ENCODE measurements at regions not wholly inside any gene's neighbourhood (a gene's known extent, or its start where the extent isn't known, plus 50 kb on each side); places are given as distances from the start of the nearest gene placed in this dataset.

- Histone ChIP-seq H3K56ac (replicated peaks; ENCODE audit: insufficient read length, low read depth, low read length) (no peak overlapping the region), H2BK20ac (ENCODE audit: low read length) (no peak overlapping the region), H3K14ac (ENCODE audit: insufficient read length) (no peak overlapping the region), H3K9me3 (ENCODE audit: insufficient read depth in 2 of 2, low read depth in 1 of 2, low read length in 1 of 2) (no peaks in the 10 kb centered on the region), H3K79me2 (ENCODE audit: control insufficient read depth in 1 of 2, insufficient read depth in 2 of 2, low read length in 2 of 2) (no peaks in the 10 kb centered on the region), H3K79me1 (ENCODE audit: low read depth, low read length) (no peaks in the 10 kb centered on the region), H2BK15ac (ENCODE audit: low read length) (no peak overlapping the region), H2BK12ac (ENCODE audit: low read depth, low read length) (no peak overlapping the region), H3K4me2 (ENCODE audit: insufficient read depth in 1 of 2, low read depth in 2 of 2, low read length in 2 of 2) (no peak overlapping the region), H4K5ac (ENCODE audit: insufficient read length, low read depth, low read length) (no peak overlapping the region), H4K20me1 (replicated peaks in 1 of 2; ENCODE audit: control insufficient read depth in 1 of 2, insufficient read depth in 2 of 2, low read length in 2 of 2) (no peaks in the 10 kb centered on the region), H4K8ac (ENCODE audit: extremely low read depth, insufficient read depth, low read length) (no peak overlapping the region), H3K36me3 (ENCODE audit: control insufficient read depth in 2 of 4, insufficient read depth in 4 of 4, low read length in 3 of 4) (no peaks in the 10 kb centered on the region), H3K27ac (ENCODE audit: low read depth, low read length) (no peak overlapping the region), H4K91ac (replicated peaks; ENCODE audit: insufficient read length, low read length) (no peak overlapping the region), H3K23ac (ENCODE audit: insufficient read length) (no peak overlapping the region), H3K27me3 (replicated peaks in 1 of 4; ENCODE audit: control insufficient read depth in 3 of 4, extremely low read depth in 1 of 4, insufficient read depth in 3 of 4, low read length in 3 of 4) (peaks cover 0 to 1% (median 0%) of the 10 kb centered on the region in 4 experiments; a peak in 1 of 7 replicates), H3K4ac (replicated peaks; ENCODE audit: insufficient read length, low read depth, low read length) (no peak overlapping the region), H3K4me3 (ENCODE audit: extremely low read depth in 1 of 4, insufficient read depth in 2 of 4, low read depth in 3 of 4, low read length in 4 of 4) (no peak overlapping the region), H3K18ac (ENCODE audit: extremely low read depth, low read length) (no peak overlapping the region), H2AK5ac (ENCODE audit: low read depth, low read length) (no peak overlapping the region), H2BK120ac (replicated peaks; ENCODE audit: low read depth, low read length) (no peak overlapping the region), H3K23me2 (ENCODE audit: low read depth, low read length) (no peaks in the 10 kb centered on the region), H2AFZ (ENCODE audit: low read length) (no peak overlapping the region), H3K4me1 (replicated peaks in 1 of 4; ENCODE audit: control insufficient read depth in 3 of 4, insufficient read depth in 4 of 4, low read length in 3 of 4) (no peaks in the 10 kb centered on the region), H3K9ac (replicated peaks in 1 of 4; ENCODE audit: extremely low read depth in 1 of 4, low read depth in 3 of 4, low read length in 3 of 4) (no peak overlapping the region), H2BK5ac (ENCODE audit: low read depth, low read length) (no peak overlapping the region)
- ChIA-PET CTCF (ENCODE audit: partially characterized antibody) (interaction anchor here (1.2 to 1.8 kb wide), 3 partner anchors 9 to 28 kb away, joined by 3 to 5 read pairs (median 4); no protein-coding TSS in a partner anchor), POLR2A (ENCODE audit: partially characterized antibody) (no interaction called here)
- FAIRE-seq (no peak), DNase-seq (ENCODE audit: low read depth in 1 of 2, low spot score in 2 of 2) (no peak)
- WGBS, 2 experiments (ENCODE audit: extremely low coverage in 1 of 2, insufficient coverage in 1 of 2, insufficient read length in 1 of 2, insufficient replicate concordance in 2 of 2, low coverage in 1 of 2, low lambda C conversion rate in 2 of 2, missing lambda C conversion rate in 1 of 2): 85% methylated on average over 2 of the region's 2 CpGs; no CpG with 5 or more reads in 1 of the 2 experiments
- TF ChIP-seq KDM4A (IDR thresholded peaks at IDR 0.05; ENCODE audit: low read depth, low read length, severe bottlenecking) (no peak), EZH2 (IDR thresholded peaks at IDR 0.05; ENCODE audit: low read depth, low read length, severe bottlenecking) (no peak), HDAC6 (IDR thresholded peaks at IDR 0.05; ENCODE audit: low read depth, low read length) (no peak), GABPA (IDR thresholded peaks at IDR 0.05; ENCODE audit: borderline replicate concordance, insufficient read depth, low read length) (no peak), KDM1A (IDR thresholded peaks at IDR 0.05; ENCODE audit: borderline replicate concordance, low read length) (no peak), JUND (IDR thresholded peaks at IDR 0.05; ENCODE audit: low read length) (no peak), POLR2A (IDR thresholded peaks at IDR 0.05; ENCODE audit: control extremely low read depth in 1 of 2, low read depth in 2 of 2, low read length in 2 of 2) (no peak), RNF2 (IDR thresholded peaks at IDR 0.05; ENCODE audit: borderline replicate concordance, low read depth, low read length, missing control alignments, poor library complexity, severe bottlenecking) (no peak), SP1 (IDR thresholded peaks at IDR 0.05; ENCODE audit: low read depth, low read length) (no peak), TBP (IDR thresholded peaks at IDR 0.05; ENCODE audit: low read depth, low read length) (no peak), SIN3A (conservative IDR thresholded peaks at IDR 0.05 in 1 of 2, IDR thresholded peaks at IDR 0.05 in 1 of 2; ENCODE audit: low read depth in 1 of 2, low read length in 2 of 2) (no peak), RFX5 (IDR thresholded peaks at IDR 0.05; ENCODE audit: borderline replicate concordance, low read depth, low read length) (no peak)
- TF ChIP-seq, protein P1, sequence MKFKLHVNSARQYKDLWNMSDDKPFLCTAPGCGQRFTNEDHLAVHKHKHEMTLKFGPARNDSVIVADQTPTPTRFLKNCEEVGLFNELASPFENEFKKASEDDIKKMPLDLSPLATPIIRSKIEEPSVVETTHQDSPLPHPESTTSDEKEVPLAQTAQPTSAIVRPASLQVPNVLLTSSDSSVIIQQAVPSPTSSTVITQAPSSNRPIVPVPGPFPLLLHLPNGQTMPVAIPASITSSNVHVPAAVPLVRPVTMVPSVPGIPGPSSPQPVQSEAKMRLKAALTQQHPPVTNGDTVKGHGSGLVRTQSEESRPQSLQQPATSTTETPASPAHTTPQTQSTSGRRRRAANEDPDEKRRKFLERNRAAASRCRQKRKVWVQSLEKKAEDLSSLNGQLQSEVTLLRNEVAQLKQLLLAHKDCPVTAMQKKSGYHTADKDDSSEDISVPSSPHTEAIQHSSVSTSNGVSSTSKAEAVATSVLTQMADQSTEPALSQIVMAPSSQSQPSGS (IDR thresholded peaks at IDR 0.05; ENCODE audit: low read length): no peak
Observed at GRCh38 chr11:32034680-32035079, 56.2 kb upstream of the RCN1 start.

Data from H1 (cell line).